Hematopoietic multipotent progenitor cell treated with erythropoietin and hydrocortisone succinate and interleukin-3 and kit ligand, for 4 days (in vitro differentiated cells): ENCODE measurements at regions not wholly inside any gene's neighbourhood (a gene's known extent, or its start where the extent isn't known, plus 50 kb on each side); places are given as distances from the start of the nearest gene placed in this dataset.
"Not testable (repeated sequence)": the region's sequence is repeated elsewhere in the genome, so short reads cannot be mapped to it uniquely, and the experiment has no call there.

Experiments used
- DNase-seq: peaks from one replicate; pipeline ENCODE4 v3.0.0-alpha.2; 2015

- no peak for DNase-seq
Measured at GRCh38 chr7:68805159-68805558, 793.1 kb upstream of the AUTS2 start.

DNA sequence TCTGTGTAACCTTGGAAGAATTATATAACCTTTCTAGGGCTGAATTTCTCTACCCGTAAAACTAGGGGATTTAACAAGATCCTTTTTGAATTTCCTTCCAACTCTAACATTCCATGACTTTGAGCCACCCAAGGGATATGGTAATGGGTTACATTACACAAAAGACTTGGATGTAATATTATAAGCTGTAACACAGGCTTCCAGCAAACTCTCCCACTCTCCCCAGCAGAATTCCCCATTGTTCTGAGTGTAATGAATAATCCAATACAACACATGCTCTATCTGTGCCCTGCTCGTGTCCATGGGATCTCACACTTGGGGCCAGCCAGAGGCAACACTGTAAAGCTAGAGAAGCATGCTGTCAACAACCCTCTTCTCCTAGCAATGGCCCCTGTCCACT lies 790.6 kb upstream of the AUTS2 start:
- DNase-seq, result no peak

DNA sequence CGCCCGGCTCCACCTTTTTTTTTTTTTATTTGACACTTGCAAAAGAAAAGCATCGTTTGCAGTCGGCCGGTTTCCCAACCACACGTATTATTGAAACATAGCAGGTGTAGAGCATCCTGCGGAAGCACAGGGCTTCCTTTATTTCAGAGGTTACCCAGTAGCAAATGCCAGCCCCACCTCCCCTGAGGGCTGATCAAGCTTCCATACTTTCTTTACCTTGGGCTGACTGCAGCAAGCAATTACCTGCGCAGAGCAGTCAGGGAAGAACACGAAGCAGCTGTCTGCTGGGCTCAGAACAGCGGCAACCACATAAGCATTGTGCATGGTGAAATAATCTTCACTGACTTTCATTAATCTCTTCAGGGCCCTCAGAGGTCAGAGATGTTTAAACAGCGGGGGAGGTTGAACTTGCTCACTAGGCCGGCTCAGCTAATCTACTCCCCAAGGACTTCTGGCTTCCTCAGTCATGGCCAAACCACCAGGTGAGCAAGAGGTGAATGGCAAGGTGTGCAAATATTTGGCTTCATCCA lies 784.7 kb upstream of the AUTS2 start:
- DNase-seq, result no peak

GRCh38 chr7:68816491-68816890 lies 781.8 kb upstream of the AUTS2 start:
- DNase-seq, result no peak

DNA sequence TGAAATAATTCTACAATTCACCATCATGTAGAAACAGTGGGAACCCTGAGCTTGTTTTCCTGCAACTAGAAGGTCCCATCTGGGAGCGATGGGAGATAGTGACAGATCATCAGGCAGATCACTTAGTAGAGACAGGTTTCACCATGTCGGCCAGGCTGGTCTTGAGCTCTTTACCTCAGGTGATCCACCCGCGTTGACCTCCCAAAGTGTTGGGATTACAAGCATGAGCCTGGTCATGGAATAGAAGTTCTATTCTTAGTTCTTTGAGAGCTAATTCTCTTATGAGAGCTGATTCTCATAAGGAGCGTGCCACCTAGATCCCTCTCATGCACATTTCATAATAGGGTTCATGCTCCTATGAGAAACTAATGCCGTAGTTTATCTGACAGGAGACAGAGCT lies 778.0 kb upstream of the AUTS2 start:
- no peak for DNase-seq

DNA sequence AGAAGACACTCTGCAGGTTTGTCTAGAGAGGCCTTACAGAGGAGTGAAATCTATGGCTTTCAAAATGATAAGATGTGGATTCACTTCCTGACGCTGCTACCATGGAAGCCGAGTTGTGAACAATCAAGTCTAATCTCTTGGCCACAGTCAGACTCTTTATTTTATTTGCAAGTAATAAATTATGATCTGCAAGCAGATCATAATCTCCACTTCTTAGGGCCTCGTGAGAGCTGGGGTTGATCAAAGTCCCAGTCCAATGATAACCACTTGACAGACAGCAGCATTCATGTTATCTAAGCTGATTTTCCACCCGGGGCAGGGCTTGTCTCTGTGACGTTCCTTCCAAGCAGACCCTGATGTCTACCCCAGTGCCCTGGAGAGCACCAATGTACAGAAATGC lies 776.4 kb upstream of the AUTS2 start:
- no peak for DNase-seq

DNA sequence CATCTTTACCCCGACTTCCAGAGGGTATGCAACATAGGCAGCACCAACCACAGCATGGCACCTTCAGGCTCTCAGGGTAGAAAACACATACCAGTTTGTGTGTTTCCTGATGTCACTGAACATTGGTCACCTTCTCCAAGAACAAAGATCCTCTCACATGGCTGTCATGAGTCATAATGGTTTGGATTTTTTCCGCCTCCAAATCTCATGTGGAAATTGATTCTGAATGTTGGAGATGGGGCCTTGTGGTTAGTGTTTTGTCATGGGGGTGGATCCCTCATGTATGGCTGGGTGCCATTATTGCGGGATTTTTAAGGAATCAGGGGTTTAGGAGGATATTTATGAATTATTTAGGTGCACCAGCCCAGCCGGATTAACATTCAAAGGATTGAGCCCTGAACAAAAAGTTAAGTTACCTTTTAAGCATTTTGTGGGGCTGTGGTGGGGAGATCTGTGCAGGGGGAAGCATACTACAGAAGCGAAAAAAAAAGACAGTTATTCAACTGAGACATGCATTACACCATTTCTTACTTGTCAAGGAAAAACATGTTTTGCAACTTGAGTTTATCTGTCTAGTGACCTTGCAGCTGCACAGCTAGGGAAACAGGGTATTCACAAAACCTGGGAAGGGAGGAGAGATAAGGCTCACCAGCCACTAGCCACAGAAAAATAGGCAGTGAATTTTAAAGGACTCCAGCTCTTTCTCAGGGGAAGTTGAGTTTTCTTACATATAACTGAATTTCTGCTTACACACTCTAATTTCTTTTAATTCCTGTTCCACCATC lies 774.1 kb upstream of the AUTS2 start:
- no peak for DNase-seq

- no peak for DNase-seq
Measured at GRCh38 chr7:68828575-68828974, 769.7 kb upstream of the AUTS2 start.

DNA sequence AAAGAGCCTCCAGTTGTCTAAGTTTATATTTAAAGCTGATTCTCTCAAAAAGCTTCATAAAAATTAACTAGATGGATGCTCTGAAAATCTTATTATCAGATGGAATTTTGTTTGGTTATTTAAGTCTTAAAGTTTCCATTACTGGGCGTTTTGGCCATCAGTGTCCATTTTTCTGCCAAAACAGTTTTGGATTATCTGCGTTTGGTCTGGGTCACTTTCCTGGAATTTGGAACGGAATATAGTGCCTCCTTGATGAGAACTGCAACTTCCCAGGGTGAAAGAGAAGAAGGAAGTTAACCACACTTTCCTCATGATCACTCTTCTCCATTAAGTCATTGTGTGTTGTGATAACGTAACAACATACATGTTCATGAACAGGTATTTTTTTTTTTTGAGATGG lies 764.9 kb upstream of the AUTS2 start:
- DNase-seq, result no peak

GRCh38 chr7:68839014-68839413 lies 759.3 kb upstream of the AUTS2 start:
- DNase-seq, result no peak

GRCh38 chr7:68840991-68841390 lies 757.3 kb upstream of the AUTS2 start:
- no peak for DNase-seq

DNA sequence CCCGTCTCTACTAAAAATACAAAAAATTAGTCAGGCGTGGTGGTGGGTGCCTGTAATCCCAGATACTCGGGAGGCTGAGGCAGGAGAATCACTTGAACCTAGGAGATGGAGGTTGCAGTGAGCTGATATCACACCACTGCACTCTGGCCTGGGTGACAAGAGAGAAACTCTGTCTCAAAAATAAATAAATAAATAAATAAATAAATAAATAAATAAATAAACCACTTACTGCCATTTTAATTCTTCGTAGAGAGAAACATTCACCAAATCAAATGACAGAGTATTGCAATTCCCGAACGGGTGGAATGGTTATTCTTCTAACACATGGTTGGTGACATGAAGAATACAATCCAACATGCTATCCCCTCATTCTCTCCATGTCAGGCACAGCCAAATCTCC lies 754.3 kb upstream of the AUTS2 start:
- DNase-seq, result not testable (repeated sequence)

DNA sequence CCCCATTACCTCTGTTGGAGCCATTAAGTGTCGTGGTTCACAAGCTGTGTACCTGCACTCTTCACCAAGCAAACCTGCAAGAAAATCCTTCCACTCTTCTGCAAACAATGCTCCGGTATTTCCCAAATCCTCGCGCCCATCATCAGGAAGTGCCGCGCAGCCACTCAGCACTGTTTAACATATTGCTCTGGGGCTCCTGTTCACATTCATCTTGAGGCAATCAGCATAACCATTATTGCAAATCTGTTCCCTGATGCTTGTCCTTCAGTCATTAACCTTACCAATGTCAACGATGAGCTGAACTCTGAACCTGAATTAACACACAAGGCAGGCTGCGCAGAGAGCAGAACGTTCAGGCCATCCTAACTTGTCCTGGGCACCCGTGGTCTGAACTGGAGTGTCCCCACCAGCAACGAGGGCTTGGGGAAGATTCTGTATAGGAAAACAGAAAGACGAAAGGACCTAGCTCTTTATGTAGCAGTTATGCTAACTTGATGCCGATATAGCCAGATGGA lies 751.4 kb upstream of the AUTS2 start:
- DNase-seq, result no peak

GRCh38 chr7:68853254-68853653 lies 745.0 kb upstream of the AUTS2 start:
- DNase-seq, result no peak

GRCh38 chr7:68857571-68857970 lies 740.7 kb upstream of the AUTS2 start:
- DNase-seq, result no peak

DNA sequence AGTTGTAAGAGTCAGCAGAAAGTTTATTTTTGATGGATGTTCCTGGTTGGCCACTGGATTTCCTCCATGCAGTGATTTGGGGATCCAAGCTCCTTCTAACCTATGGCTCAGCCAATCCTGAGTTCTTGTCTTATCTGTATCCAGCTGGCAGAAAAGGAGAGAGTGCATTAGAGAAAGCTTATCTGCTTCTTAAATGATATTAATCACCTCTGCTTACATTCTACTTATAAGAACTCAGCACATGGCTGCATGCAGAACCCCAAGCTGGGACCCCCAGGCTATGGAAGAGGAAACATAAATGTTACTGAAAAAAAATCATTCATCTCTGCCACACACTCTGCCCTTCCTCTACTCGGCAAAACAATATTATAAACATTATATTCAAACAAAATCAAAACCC lies 739.8 kb upstream of the AUTS2 start:
- DNase-seq, result no peak

DNA sequence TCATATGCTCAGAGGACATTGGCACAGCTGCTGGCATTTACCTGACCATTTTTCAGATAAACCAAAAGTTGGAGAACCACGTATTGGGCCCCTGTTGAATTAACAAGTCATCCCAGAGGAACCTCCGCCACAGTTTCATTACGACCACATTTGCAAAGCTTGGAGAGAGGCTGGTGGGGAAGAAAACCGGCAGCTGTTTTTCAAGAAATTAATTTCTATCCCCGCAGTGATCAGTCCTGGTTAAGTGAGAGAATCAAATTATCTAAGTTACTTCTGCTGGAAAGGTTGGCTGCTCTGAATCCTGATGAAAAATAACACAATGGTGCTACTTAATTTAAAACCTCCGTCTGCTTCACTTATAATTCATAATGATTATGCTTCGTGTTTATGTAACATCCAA lies 737.1 kb upstream of the AUTS2 start:
- no peak for DNase-seq

- no peak for DNase-seq
Measured at GRCh38 chr7:68862261-68862660, 736.0 kb upstream of the AUTS2 start.

DNA sequence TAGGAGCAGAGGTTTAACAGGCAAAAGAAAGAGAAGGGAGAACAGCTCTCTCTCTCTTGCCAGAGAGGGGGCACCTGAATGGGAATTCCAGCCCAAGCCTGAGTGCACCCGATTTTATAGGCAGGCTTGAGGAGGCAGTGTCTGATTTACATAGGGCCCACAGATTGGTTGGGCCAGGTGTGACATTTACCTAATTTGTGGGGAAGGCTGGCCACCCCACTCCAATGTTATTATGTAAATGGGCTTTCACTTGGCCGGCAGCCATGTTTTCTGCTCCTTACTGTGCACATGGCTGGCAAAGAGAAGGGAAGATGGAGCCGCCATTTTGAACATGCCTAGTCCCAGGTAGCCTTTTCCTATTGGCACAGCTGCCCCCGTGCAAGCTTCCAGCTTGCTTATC lies 735.5 kb upstream of the AUTS2 start:
- no peak for DNase-seq

DNA sequence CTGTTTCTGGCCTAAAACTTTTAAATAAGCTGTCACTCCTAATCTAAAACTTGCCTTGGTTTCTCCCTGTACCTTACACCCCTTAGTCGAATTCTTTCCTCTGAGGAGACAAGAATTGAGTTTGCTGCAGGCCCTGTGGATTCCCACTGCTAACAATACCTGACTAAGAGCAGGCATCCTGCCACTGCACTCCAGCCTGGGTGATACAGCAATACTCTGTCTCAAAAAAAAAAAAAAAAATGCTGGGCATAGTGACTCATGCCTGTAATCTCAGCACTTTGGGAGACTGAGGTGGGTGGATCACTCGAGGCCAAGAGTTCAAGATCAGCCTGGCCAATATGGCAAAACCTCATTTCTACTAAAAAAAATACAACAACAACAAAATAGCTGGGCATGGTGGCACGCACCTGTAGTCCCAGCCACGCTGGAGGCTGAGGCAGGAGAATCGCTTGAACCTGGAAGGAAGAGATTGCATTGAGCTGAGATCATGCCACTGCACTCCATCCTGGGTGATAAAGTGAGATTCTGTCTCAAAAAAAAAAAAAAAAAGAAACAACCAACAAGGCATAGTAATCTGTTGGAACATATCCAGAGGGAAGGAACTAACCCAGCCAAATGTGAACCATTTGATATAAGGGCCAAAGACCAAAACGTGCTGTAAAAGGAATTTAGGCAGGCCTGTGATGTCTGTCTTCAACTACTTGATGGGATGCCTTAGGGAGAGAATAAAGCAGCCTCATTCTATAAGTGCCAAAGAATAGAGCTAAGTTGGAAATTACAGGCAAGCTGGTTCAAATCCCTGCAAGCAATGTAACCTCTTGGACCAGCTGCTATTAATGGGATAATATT lies 732.7 kb upstream of the AUTS2 start:
- DNase-seq, result no peak

DNA sequence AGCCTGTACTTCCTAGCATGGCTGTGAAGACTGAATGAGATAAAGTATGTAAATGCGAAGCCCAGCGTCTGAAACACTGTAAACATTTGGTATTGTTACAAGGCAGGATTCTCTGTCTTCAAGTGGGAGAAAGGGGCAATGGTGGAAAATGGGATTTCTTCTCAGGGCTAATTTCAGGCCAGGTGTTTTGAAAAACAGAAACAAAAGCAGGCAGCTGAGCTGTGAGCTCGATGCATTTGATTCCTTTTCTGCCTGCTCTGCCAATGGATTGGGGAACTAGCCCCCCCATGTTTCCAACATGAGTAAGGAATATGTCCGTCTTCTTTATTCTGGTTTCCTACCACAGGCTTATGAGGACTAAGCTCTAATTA lies 732.1 kb upstream of the AUTS2 start:
- no peak for DNase-seq

GRCh38 chr7:68866721-68867120 lies 731.6 kb upstream of the AUTS2 start:
- DNase-seq, result not testable (repeated sequence)

DNA sequence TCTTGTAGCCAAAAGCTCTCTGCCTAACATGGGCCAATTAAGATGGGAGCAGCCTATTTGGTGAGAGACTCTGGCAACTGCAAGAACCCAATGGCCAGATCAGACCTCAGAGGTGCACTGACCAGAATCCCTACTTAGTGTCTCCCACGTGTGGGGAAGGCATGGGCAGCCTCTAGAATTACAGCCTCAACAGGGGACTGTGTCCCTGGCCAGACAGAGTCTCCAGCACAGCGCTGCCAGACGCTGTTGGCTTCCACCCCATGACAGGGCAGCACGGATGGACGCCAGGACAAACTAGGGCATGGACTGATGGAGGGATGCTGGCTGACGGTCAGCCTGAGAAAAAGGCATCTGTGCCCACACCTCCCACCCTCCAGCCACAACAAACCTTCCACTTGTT lies 729.3 kb upstream of the AUTS2 start:
- no peak for DNase-seq

- DNase-seq, result no peak
Measured at GRCh38 chr7:68873616-68874015, 724.7 kb upstream of the AUTS2 start.
